ENCODE measurements at regions not wholly inside any gene's neighbourhood (a gene's known extent, or its start where the extent isn't known, plus 50 kb on each side); places are given as distances from the start of the nearest gene placed in this dataset.
"Not testable (repeated sequence)": the region's sequence is repeated elsewhere in the genome, so short reads cannot be mapped to it uniquely, and the experiment has no call there.

DNA sequence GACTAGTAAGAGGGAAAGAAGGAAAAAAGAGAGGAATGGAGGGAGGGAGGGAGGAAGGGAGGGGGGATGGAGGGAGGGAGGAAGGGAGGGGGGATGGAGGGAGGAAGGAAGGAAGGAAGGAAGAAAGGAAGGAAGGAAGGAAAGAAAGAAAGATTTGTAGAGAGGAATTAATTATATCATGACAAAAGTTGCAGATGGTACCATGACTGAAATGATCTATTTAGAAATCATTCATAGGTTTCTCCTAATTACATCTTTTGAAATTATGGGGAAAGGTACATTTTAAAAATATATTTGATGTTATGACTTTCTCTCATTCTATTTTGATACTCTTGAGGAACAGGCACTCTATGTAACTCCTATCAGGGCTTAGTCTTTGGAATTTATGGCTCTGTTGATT lies 236.2 kb upstream of the BTG1 start:
- Histone ChIP-seq H3K27me3 (ENCODE audit: control insufficient read depth in 2 of 2, insufficient read depth in 1 of 2, low read length in 1 of 2) (no peaks in the 10 kb centered on the region), H3K27ac (ENCODE audit: low read depth in 1 of 2, low read length in 1 of 2) (no peak overlapping the region), H3K4me1 (ENCODE audit: control insufficient read depth in 2 of 2, insufficient read depth in 2 of 2, low read length in 2 of 2) (peaks cover 5 to 7% of the 10 kb centered on the region in 2 donors), H3K4me3 (ENCODE audit: low read length in 2 of 2) (no peak overlapping the region), H3K9me3 (ENCODE audit: control insufficient read depth in 2 of 2, insufficient read depth in 1 of 2, low read length in 1 of 2) (peaks cover 0 to 2% of the 10 kb centered on the region in 2 donors), H3K36me3 (ENCODE audit: control insufficient read depth in 2 of 2, insufficient read depth in 2 of 2, low read length in 1 of 2) (no peaks in the 10 kb centered on the region)
- DNase-seq (ENCODE audit: low read depth in 6 of 9, low spot score in 9 of 9), result no peak

DNA sequence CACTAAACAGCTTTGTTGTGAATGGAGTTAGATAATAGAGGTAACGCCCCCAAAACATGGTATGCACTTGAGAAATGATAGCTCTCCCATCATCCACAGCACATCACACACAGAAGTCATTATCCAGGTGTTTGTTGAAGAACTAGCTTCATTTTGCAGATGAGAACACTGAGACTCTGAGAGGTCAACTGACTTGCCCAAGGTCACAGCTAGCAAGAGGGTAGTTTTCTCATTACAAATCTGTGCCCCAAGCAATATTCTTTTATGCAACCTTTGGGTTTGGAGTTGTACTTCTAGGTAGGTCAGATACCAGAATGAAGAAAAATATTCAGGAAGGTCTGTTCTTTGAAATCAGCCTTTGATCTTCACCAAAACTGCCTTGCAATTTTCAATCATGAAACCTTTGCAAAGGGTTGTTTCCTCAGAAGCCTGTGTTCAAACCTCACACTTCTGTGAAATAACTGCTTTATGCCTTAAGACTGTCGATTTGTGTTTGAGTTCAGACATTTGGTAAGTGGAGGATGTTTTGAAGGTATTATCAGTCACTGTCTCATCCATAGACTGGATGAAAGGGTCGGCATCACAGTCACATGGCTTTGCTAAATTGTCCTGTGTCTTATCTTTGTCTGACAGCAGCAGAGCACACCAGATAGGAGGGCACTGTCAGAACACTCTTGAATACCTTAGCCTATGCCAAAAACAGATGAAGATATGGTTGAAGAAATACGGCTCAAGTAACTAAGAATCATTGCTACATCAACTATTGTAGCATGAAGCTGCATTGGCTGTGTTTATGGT lies 233.2 kb upstream of the BTG1 start:
- Histone ChIP-seq H3K9me3 (ENCODE audit: control insufficient read depth in 2 of 2, insufficient read depth in 1 of 2, low read length in 1 of 2) (no peaks in the 10 kb centered on the region), H3K27ac (ENCODE audit: low read depth in 1 of 2, low read length in 1 of 2) (peak overlapping the region in 1 of 2 donors; percentile 58), H3K27me3 (ENCODE audit: control insufficient read depth in 2 of 2, insufficient read depth in 1 of 2, low read length in 1 of 2) (no peaks in the 10 kb centered on the region), H3K36me3 (ENCODE audit: control insufficient read depth in 2 of 2, insufficient read depth in 2 of 2, low read length in 1 of 2) (no peaks in the 10 kb centered on the region), H3K4me3 (ENCODE audit: low read length in 2 of 2) (no peak overlapping the region), H3K4me1 (ENCODE audit: control insufficient read depth in 2 of 2, insufficient read depth in 2 of 2, low read length in 2 of 2) (peaks cover 5 to 7% of the 10 kb centered on the region in 2 donors)
- peak in 1 of 9 donors; percentile 43 for DNase-seq (ENCODE audit: low read depth in 6 of 9, low spot score in 9 of 9)
- WGBS, result 72% methylated on average over 4 of the region's 4 CpGs

DNA sequence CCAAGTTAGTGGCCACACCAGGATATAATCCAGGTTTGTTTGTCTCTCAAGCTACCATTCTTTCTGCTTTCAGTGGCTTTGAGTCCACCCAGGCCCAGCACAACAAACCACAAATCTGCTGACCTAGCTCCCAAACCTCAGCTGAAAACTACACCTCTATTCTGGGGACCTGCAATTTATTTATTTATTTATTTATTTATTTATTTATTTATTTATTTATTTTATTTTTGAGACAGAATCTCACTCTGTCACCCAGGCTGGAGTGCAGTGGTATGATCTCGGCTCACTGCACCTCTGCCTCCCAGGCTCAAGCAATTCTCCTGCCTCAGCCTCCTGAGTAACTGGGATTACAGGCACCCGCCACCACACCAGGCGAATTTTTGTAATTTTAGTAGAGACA lies 229.9 kb upstream of the BTG1 start:
- H3K27ac ChIP-seq (ENCODE audit: low read depth in 1 of 2, low read length in 1 of 2); H3K36me3 ChIP-seq (ENCODE audit: control insufficient read depth in 2 of 2, insufficient read depth in 2 of 2, low read length in 1 of 2); H3K4me3 ChIP-seq (ENCODE audit: low read length in 2 of 2); H3K9me3 ChIP-seq (ENCODE audit: control insufficient read depth in 2 of 2, insufficient read depth in 1 of 2, low read length in 1 of 2); H3K4me1 ChIP-seq (ENCODE audit: control insufficient read depth in 2 of 2, insufficient read depth in 2 of 2, low read length in 2 of 2); H3K27me3 ChIP-seq (ENCODE audit: control insufficient read depth in 2 of 2, insufficient read depth in 1 of 2, low read length in 1 of 2); DNase-seq (ENCODE audit: low read depth in 6 of 9, low spot score in 9 of 9): not testable (repeated sequence)
- WGBS, result over 99% methylated on average over 3 of the region's 3 CpGs

DNA sequence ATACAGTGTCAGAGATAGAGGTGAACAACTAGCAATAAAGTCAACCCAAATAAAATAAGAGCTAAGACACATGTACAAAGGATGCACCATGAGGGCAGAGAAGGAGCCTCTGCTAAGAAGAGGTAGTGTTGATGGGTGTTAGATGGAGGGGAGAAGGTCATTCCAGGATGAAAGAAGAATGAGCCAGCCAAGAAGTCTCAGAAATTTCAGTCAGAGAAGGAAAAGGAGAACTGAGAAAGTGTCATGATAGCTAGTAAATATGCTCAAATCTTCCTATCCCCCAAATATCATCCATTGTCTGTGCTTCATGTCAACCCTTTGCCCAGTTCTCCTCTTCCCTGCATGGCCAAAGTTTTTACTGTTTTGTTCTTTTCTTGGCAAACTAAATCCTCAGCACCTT lies 225.2 kb upstream of the BTG1 start:
- Histone ChIP-seq H3K4me1 (ENCODE audit: control insufficient read depth in 2 of 2, insufficient read depth in 2 of 2, low read length in 2 of 2) (no peaks in the 10 kb centered on the region), H3K4me3 (ENCODE audit: low read length in 2 of 2) (no peak overlapping the region), H3K9me3 (ENCODE audit: control insufficient read depth in 2 of 2, insufficient read depth in 1 of 2, low read length in 1 of 2) (peaks cover 0 to 2% of the 10 kb centered on the region in 2 donors), H3K36me3 (ENCODE audit: control insufficient read depth in 2 of 2, insufficient read depth in 2 of 2, low read length in 1 of 2) (no peaks in the 10 kb centered on the region), H3K27me3 (ENCODE audit: control insufficient read depth in 2 of 2, insufficient read depth in 1 of 2, low read length in 1 of 2) (no peaks in the 10 kb centered on the region), H3K27ac (ENCODE audit: low read depth in 1 of 2, low read length in 1 of 2) (no peak overlapping the region)
- DNase-seq (ENCODE audit: low read depth in 6 of 9, low spot score in 9 of 9), result no peak

DNA sequence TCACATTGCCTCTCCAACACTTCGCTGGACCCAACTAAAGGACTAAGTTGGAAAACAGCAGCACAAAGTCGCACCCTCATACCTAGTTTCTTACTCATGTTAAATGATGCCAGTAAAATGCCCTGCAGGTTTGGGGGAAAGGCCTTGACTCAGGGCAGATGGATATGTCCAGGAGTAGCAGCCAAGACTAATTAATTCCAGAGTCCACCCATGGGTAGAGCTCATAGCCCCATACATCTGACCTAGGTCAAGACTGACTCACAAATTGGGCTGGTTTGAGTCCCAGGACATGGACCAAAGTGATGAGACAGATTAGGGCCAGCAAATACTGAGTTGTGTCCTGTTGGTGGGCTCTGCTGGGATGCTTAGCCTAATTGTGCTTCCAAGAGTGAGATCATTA lies 224.0 kb upstream of the BTG1 start:
- no peaks in the 10 kb centered on the region for H3K27me3 ChIP-seq (ENCODE audit: control insufficient read depth in 2 of 2, insufficient read depth in 1 of 2, low read length in 1 of 2)
- DNase-seq (ENCODE audit: low read depth in 6 of 9, low spot score in 9 of 9), result no peak
- no peak overlapping the region for H3K4me3 ChIP-seq (ENCODE audit: low read length in 2 of 2)
- no peaks in the 10 kb centered on the region for H3K36me3 ChIP-seq (ENCODE audit: control insufficient read depth in 2 of 2, insufficient read depth in 2 of 2, low read length in 1 of 2)
- 100% methylated on average over 2 of the region's 2 CpGs for WGBS
- peaks cover 0 to 2% of the 10 kb centered on the region in 2 donors for H3K9me3 ChIP-seq (ENCODE audit: control insufficient read depth in 2 of 2, insufficient read depth in 1 of 2, low read length in 1 of 2)
- H3K27ac ChIP-seq (ENCODE audit: low read depth in 1 of 2, low read length in 1 of 2), result no peak overlapping the region
- peaks cover 2 to 3% of the 10 kb centered on the region in 2 donors for H3K4me1 ChIP-seq (ENCODE audit: control insufficient read depth in 2 of 2, insufficient read depth in 2 of 2, low read length in 2 of 2)

DNA sequence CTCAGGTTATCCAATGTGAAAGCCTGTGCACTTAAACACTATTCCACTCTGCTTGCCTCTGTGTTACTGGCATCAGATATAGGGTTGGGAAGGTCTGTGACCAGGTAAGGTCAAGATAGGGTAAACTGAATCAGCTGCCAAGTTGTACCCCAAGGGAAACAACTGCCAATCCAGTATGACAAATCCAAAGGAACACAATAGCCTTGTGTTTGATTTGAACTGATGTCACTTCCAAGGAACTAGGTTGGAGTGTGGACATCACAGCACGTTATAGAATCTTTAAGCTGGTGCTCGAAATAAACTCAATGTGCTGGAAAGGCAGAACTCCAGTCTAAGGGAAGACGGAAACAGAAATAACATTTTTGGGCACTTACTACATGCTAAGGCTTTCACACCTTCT lies 223.4 kb upstream of the BTG1 start:
- no peak for DNase-seq (ENCODE audit: low read depth in 6 of 9, low spot score in 9 of 9)
- Histone ChIP-seq H3K27me3 (ENCODE audit: control insufficient read depth in 2 of 2, insufficient read depth in 1 of 2, low read length in 1 of 2) (no peaks in the 10 kb centered on the region), H3K27ac (ENCODE audit: low read depth in 1 of 2, low read length in 1 of 2) (no peak overlapping the region), H3K9me3 (ENCODE audit: control insufficient read depth in 2 of 2, insufficient read depth in 1 of 2, low read length in 1 of 2) (peaks cover 0 to 2% of the 10 kb centered on the region in 2 donors), H3K36me3 (ENCODE audit: control insufficient read depth in 2 of 2, insufficient read depth in 2 of 2, low read length in 1 of 2) (no peaks in the 10 kb centered on the region), H3K4me3 (ENCODE audit: low read length in 2 of 2) (no peak overlapping the region), H3K4me1 (ENCODE audit: control insufficient read depth in 2 of 2, insufficient read depth in 2 of 2, low read length in 2 of 2) (peaks cover 6 to 8% of the 10 kb centered on the region in 2 donors)
- WGBS, result 100% methylated on average over 3 of the region's 3 CpGs

DNA sequence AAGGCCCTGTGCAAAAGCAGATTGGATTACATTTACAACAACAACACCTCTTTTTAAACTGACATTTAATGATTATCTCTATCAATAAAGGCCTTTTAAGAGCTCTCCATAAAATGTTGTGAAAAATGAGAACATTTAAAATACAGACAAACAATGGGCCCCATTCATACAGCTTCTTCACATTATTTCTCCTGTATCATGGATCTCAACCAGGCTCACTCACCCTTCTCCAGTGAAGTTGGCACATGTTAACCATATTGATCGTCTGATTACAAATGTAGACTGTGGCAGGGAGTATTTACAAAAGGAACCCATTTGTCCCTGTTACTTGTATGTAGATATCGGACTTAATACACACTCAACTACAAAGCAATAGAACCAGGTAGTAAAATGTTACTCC lies 220.2 kb upstream of the BTG1 start:
- DNase-seq (ENCODE audit: low read depth in 6 of 9, low spot score in 9 of 9), result no peak
- over 99% methylated on average over 2 of the region's 2 CpGs for WGBS
- H3K27ac ChIP-seq (ENCODE audit: low read depth in 1 of 2, low read length in 1 of 2), result no peak overlapping the region
- H3K4me1 ChIP-seq (ENCODE audit: control insufficient read depth in 2 of 2, insufficient read depth in 2 of 2, low read length in 2 of 2), result peaks cover 21 to 23% of the 10 kb centered on the region in 2 donors
- H3K4me3 ChIP-seq (ENCODE audit: low read length in 2 of 2), result no peak overlapping the region
- no peaks in the 10 kb centered on the region for H3K9me3 ChIP-seq (ENCODE audit: control insufficient read depth in 2 of 2, insufficient read depth in 1 of 2, low read length in 1 of 2)
- no peaks in the 10 kb centered on the region for H3K27me3 ChIP-seq (ENCODE audit: control insufficient read depth in 2 of 2, insufficient read depth in 1 of 2, low read length in 1 of 2)
- no peaks in the 10 kb centered on the region for H3K36me3 ChIP-seq (ENCODE audit: control insufficient read depth in 2 of 2, insufficient read depth in 2 of 2, low read length in 1 of 2)

DNA sequence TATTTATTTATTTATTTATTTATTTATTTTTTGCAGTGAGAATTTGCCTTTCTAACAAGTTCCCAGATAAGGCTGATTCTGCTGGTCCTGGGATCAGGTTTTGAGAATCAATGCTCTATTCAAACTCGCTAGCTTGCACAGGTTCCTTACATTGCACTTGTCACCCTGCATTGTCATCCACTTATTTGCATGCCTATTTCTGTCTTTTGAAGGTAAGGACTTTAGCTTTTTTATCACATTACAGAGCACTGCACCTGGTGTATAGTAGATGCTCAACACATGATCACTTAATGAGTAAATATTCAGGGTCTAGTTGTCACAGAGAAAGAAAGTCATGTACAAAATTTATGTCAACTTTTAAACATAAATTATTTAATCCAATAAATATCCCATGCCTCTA lies 219.7 kb upstream of the BTG1 start:
- Histone ChIP-seq H3K27me3 (ENCODE audit: control insufficient read depth in 2 of 2, insufficient read depth in 1 of 2, low read length in 1 of 2) (no peaks in the 10 kb centered on the region), H3K36me3 (ENCODE audit: control insufficient read depth in 2 of 2, insufficient read depth in 2 of 2, low read length in 1 of 2) (no peaks in the 10 kb centered on the region), H3K4me3 (ENCODE audit: low read length in 2 of 2) (no peak overlapping the region), H3K9me3 (ENCODE audit: control insufficient read depth in 2 of 2, insufficient read depth in 1 of 2, low read length in 1 of 2) (no peaks in the 10 kb centered on the region), H3K4me1 (ENCODE audit: control insufficient read depth in 2 of 2, insufficient read depth in 2 of 2, low read length in 2 of 2) (peaks cover 21 to 23% of the 10 kb centered on the region in 2 donors), H3K27ac (ENCODE audit: low read depth in 1 of 2, low read length in 1 of 2) (no peak overlapping the region)
- WGBS, result 97% methylated on average over 1 of the region's 1 CpG
- DNase-seq (ENCODE audit: low read depth in 6 of 9, low spot score in 9 of 9), result no peak

DNA sequence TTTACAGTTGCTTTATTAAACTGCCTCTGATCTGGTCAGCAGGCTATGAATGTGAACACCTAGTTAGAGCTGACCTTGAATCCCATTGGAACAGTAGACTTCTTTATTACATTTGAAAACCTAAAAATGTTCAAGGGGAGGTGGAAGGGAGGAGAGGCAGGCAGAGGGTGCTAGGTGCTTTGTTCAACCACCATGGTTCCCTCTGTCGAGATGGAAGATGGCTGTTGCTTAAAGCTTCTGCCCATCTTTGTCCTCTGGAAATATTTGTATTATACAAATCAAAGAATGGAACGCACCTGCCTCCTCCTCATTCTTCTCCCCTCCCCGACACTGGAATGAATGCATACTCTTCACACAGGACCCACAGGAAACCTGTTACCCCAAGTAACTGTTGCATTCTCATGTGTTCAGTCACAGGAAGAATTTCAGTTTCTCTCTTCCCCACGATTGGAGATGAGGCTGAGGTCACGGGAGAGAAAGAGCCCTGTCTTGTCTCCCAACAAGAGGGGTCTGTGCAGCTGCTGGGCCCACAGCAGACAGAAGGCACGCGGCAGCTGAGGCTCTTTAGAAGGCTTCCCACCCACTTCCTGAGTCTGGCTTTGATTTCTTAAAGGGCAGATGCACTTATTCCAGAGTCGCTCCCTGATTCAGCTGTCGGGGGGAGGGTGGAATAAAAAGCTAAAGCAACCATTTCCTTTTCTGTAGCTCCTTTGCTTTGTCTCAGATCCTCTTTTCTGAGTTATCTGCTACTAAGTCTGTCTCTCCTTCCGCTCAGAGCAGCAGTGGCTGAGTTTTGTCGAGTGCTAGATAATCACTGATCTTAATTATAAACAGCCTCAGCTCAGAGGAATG lies 217.9 kb upstream of the BTG1 start:
- peak; percentile 62 to 93 (median 84) for DNase-seq (ENCODE audit: low read depth in 6 of 9, low spot score in 9 of 9)
- Histone ChIP-seq H3K4me1 (ENCODE audit: control insufficient read depth in 2 of 2, insufficient read depth in 2 of 2, low read length in 2 of 2) (peaks cover 21 to 23% of the 10 kb centered on the region in 2 donors), H3K27me3 (ENCODE audit: control insufficient read depth in 2 of 2, insufficient read depth in 1 of 2, low read length in 1 of 2) (no peaks in the 10 kb centered on the region), H3K4me3 (ENCODE audit: low read length in 2 of 2) (peak overlapping the region; percentile 23 to 28), H3K27ac (ENCODE audit: low read depth in 1 of 2, low read length in 1 of 2) (peak overlapping the region; percentile 80 to 82), H3K36me3 (ENCODE audit: control insufficient read depth in 2 of 2, insufficient read depth in 2 of 2, low read length in 1 of 2) (no peaks in the 10 kb centered on the region), H3K9me3 (ENCODE audit: control insufficient read depth in 2 of 2, insufficient read depth in 1 of 2, low read length in 1 of 2) (no peaks in the 10 kb centered on the region)
- 4% methylated on average over 11 of the region's 11 CpGs for WGBS

Data from thymus (tissue), 11 donors.